ENCODE measurements at regions not wholly inside any gene's neighbourhood (a gene's known extent, or its start where the extent isn't known, plus 50 kb on each side); places are given as distances from the start of the nearest gene placed in this dataset.

DNA sequence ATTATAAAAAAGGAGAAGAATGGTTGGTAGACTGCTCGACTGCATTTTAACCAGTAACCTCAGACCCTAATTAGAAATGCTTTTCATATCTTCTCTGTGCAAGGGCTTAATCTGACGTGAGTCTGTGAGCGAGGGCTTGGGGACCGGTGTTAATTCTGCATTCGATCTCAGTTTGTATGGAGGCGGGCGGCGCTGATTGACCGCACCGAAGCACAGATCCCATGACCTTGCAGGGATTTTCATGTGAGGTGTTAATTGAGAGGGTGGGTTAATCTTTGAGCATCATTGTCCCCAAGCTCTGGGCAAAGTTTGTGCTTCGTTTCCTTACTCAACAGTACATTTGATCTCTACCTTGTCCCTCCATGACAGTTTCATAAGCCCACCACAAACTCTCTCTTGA, 250.9 kb downstream of the NR2F2 start:
- TF ChIP-seq POLR2A (IDR thresholded peaks at IDR 0.05) (no peak), CTCF (IDR thresholded peaks at IDR 0.05) (no peak)

Measured in heart left ventricle (tissue), 13 donors.